Ovary (tissue), 7 donors: ENCODE measurements at regions not wholly inside any gene's neighbourhood (a gene's known extent, or its start where the extent isn't known, plus 50 kb on each side); places are given as distances from the start of the nearest gene placed in this dataset.

Experiments
- DNase-seq, 5 donors: peaks; one replicate each; pipeline ENCODE4 v3.0.0-alpha.2; 2019 to 2020
- H3K27ac ChIP-seq, 2 donors: fragments of 200-600 bp; one replicate each; pipeline versions ENCODE4 v1.5.1 to v1.8.0; 2019 to 2022
- H3K27me3 ChIP-seq: fragments of 200-600 bp; one replicate; pipeline ENCODE4 v1.8.0; 2022
- H3K36me3 ChIP-seq: fragments of 200-600 bp; sonication (generic); one replicate; pipeline ENCODE4 v1.5.1; 2019
- H3K4me1 ChIP-seq: one replicate; pipeline ENCODE4 v1.8.1; 2013; ENCODE audit warnings: mild to moderate bottlenecking, moderate library complexity; ENCODE audit not compliant: insufficient read depth
- H3K4me3 ChIP-seq: fragments of 200-600 bp; sonication (generic); one replicate; pipeline ENCODE4 v1.5.1; 2017
- H3K9me3 ChIP-seq, 2 donors: fragments of 200-600 bp in 1 of 2; sonication (generic) in 1 of 2; one replicate each; pipeline versions ENCODE4 v1.5.1 to v1.8.1; 2013 to 2019; ENCODE audit warnings: mild to moderate bottlenecking in 1 of 2, moderate library complexity in 1 of 2
- CTCF ChIP-seq, 3 donors: fragments of 450-650 bp in 2 of 3; fragments of 200-600 bp in 1 of 3; IDR thresholded peaks; one replicate each; pipeline versions ENCODE4 v1.5.1 to v1.8.0; 2016 to 2022; ENCODE audit warnings: antibody characterized with exemption in 3 of 3, mild to moderate bottlenecking in 1 of 3
- EP300 ChIP-seq: sonication (generic); formaldehyde crosslinking; IDR thresholded peaks from one replicate; pipeline ENCODE4 v1.6.1; 2017; ENCODE audit warnings: antibody characterized with exemption
- POLR2A ChIP-seq: fragments of 450-650 bp; IDR thresholded peaks from one replicate; pipeline ENCODE4 v1.6.1; 2017; ENCODE audit warnings: antibody characterized with exemption, mild to moderate bottlenecking, moderate library complexity
- WGBS, 3 donors: extraction: QIAGEN DNeasy Blood & Tissue Kit in 1 of 3; methylation state at CpG; one replicate each; pipeline versions ENCODE4 v1.1.5 to v1.1.7; 2013 to 2017; 5-methylcytosine and 5-hydroxymethylcytosine counted together
- intact Hi-C, 4 donors: fragments of 100-400 bp; cut with DNase I; formaldehyde crosslinking; loops; one replicate each; pipeline versions ENCODE4 v1.11.0 to v1.15.1; 2022 to 2023
- donor health status: DM: no; HTN: no; CAD: no; lungs with moderate emphysema.
- donor health status: DM: no; HTN: no; CAD: no.
- donor health status: Bipolar disorder and iron deficiency.
- donor health status: DM: no; HTN: no; CAD: no.
- donor health status: DM: yes; HTN: yes; CAD: no.

DNA sequence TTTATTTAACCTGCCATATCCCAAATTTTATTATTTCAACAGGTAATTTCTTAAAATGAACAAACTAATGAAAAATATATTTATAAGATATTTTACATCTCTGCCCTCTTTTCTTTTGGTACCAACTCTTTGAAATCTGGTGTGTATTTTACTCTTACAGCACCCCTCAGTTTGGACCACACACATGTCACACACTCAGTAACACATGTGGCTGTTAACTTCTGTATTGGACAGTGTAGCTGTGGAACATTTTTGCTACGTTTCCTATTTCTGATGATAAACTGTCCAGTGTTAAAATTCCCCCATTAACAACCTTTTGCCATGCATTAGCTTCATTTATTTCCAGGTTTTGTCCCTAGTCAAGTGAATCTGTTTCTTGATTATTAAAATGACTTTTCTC is 250.6 kb downstream of the NFKBIZ start:
- Histone ChIP-seq H3K4me3 (no peak overlapping the region), H3K36me3 (no peaks in the 10 kb centered on the region), H3K27ac (no peak overlapping the region), H3K9me3 (no peaks in the 10 kb centered on the region), H3K27me3 (no peaks in the 10 kb centered on the region), H3K4me1 (no peaks in the 10 kb centered on the region)
- intact Hi-C loops: no loop called here
- TF ChIP-seq CTCF (IDR thresholded peaks at IDR 0.05) (no peak), EP300 (no peak), POLR2A (no peak)
- 43 to 76% (median 49%) methylated on average over 1 of the region's 1 CpG for WGBS, 3 donors
- DNase-seq: no peak

DNA sequence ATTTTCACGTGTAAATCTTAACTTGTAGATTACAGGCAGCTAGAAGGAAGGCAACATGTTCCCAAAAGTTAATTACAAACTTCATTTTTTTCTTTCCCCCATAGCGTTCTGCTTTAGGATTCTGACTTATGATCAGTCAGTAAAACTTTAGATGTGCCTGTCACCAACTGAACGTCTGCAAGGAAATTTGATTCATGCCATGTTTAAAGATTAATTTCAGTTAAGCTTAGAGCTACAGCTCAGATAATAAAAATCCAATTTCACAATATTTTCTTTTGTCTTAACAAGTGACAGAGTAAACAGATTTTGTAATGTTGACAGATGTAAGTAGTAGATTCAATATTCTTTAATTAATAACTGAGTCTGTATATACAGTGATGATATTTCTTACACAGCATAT is 253.1 kb downstream of the NFKBIZ start:
- WGBS, 3 donors: 17 to 21% (median 19%) methylated on average over 3 of the region's 3 CpGs
- intact Hi-C loops: no loop called here
- no peaks in the 10 kb centered on the region for H3K27me3 ChIP-seq
- no peak for TF ChIP-seq POLR2A
- TF ChIP-seq EP300: no peak
- no peak for TF ChIP-seq CTCF (IDR thresholded peaks at IDR 0.05)
- no peaks in the 10 kb centered on the region for H3K4me1 ChIP-seq
- no peak overlapping the region for H3K4me3 ChIP-seq
- no peak for DNase-seq
- no peaks in the 10 kb centered on the region for H3K36me3 ChIP-seq
- no peak overlapping the region for H3K27ac ChIP-seq
- H3K9me3 ChIP-seq: no peaks in the 10 kb centered on the region

- H3K9me3 ChIP-seq: no peaks in the 10 kb centered on the region
- H3K4me3 ChIP-seq: no peak overlapping the region
- no peaks in the 10 kb centered on the region for H3K4me1 ChIP-seq
- TF ChIP-seq EP300 (no peak), POLR2A (no peak), CTCF (IDR thresholded peaks at IDR 0.05) (no peak)
- intact Hi-C loops: no loop called here
- no peak overlapping the region for H3K27ac ChIP-seq
- H3K36me3 ChIP-seq: no peaks in the 10 kb centered on the region
- DNase-seq: no peak
- H3K27me3 ChIP-seq: no peaks in the 10 kb centered on the region
- WGBS, 3 donors: 31 to 45% (median 44%) methylated on average over 2 of the region's 2 CpGs
Measured at GRCh38 chr3:102104033-102104432, 254.7 kb downstream of the NFKBIZ start.

DNA sequence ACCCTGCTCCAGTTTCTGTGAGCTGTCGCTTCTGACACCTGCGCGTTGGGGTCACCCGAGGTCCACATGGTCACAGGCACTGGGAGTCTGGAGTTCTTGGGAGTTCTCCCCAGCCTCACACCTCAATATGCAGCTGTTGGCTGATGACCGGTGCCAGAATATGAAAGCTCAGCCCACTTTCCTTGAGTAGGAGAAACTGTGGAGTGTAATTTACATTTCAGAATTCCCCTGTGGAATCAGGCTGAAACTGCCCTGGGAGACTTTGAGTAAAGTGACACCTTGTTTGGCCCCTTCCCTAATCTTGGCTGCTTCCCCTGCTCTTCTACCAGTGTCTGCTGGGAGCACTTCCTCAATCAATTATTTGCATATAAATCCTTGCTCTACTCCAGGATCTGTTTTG is 255.9 kb downstream of the NFKBIZ start:
- Histone ChIP-seq H3K27me3 (no peaks in the 10 kb centered on the region), H3K27ac (no peak overlapping the region), H3K36me3 (no peaks in the 10 kb centered on the region), H3K4me3 (no peak overlapping the region), H3K4me1 (no peaks in the 10 kb centered on the region), H3K9me3 (no peaks in the 10 kb centered on the region)
- TF ChIP-seq EP300: no peak
- TF ChIP-seq CTCF (IDR thresholded peaks at IDR 0.05): no peak
- TF ChIP-seq POLR2A: no peak
- no peak for DNase-seq
- 81 to 90% (median 85%) methylated on average over 5 of the region's 5 CpGs for WGBS, 3 donors
- intact Hi-C loops: no loop called here
